HG03103 (cell line): ENCODE measurements at regions not wholly inside any gene's neighbourhood (a gene's known extent, or its start where the extent isn't known, plus 50 kb on each side); places are given as distances from the start of the nearest gene placed in this dataset.
"Not testable (repeated sequence)": the region's sequence is repeated elsewhere in the genome, so short reads cannot be mapped to it uniquely, and the experiment has no call there.

ENCODE experiments used
- ATAC-seq: cut with Tn5 transposase; IDR thresholded peaks from one replicate; pipeline ENCODE4 v1.9.1; 2021; ENCODE audit warnings: low read depth; ENCODE audit not compliant: unreplicated experiment

- no peak for ATAC-seq
Measured at GRCh38 chr5:153187503-153187902, 303.0 kb upstream of the GRIA1 start.

- no peak for ATAC-seq
Measured at GRCh38 chr5:153206361-153206760, 284.1 kb upstream of the GRIA1 start.

GRCh38 chr5:153209016-153209415, 281.5 kb upstream of the GRIA1 start:
- no peak for ATAC-seq

- no peak for ATAC-seq
Measured at GRCh38 chr5:153209687-153210086, 280.8 kb upstream of the GRIA1 start.

GRCh38 chr5:153211076-153211475, 279.4 kb upstream of the GRIA1 start:
- ATAC-seq: no peak

DNA sequence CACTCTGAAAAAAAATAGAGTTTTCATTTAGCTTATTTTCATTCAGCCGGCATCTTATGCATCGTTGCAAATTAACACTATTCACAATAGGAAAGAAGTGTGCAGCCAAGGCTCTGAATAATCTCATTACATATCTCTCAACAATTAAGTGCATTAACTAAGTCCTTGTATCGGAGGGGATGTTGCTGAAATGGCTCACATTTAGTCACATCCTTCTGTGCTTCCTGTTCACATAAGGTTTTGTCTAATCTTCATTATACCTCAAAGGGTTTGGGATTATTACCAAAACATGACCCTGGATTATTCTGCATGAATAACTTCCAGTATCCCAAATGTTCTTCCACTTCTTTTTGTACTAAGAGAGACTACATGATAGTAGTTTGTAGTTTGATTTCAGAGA, 278.0 kb upstream of the GRIA1 start:
- ATAC-seq: no peak

DNA sequence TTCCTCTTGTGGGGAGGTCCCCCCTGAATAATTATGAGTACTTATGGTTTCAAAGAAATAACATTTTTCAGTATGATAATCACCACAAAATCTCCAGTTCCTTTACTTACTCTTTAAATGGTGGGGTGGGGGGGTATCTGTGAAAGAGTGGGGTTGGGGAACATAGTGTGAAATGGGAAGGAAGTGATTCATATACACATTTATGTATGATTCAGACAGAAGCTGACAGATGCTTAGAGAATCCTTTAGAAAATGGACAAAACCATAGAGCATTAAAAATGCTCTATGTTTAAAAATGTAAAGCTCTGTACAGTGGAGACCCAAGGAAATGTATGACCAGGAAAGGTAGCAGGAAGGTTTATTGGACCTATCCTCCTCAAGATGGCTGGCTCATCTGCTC, 267.5 kb upstream of the GRIA1 start:
- no peak for ATAC-seq

DNA sequence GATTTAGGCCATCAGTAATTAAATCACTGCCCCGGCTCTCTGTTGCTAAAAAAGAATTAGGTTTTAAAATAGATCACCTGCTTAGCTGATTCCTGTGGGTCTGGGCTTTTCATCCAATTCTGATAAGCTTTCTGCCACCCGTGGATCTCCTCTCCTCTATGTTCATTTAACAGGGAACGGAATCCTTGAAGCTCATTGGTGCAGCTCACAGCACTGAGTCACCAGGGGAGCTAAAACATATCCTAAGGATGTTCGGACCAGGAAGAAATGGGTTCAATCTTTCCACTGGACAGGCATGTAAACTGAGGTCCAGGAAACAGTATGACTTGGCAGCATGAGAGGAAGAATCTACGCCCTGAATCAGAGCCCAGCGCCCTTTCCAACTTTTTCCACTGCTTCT, 267.1 kb upstream of the GRIA1 start:
- ATAC-seq: no peak

DNA sequence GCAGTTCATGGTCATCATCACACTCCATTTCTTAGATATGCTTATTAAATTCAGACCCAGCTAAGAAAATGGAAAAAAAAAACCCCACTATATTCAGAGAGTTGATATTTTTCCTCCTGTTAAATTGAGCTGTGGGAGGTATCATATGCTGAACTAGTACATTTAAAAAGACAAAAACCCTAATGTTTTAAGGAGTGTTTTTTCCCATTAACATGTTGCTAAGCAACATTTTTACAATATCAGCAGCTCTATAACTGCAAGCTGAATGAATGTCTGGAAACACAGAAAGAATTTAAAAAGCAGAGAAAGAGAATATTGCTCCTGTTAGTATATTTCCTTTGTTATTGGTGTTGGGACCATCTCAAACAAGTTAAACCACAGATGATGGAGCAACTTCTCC, 265.8 kb upstream of the GRIA1 start:
- no peak for ATAC-seq

DNA sequence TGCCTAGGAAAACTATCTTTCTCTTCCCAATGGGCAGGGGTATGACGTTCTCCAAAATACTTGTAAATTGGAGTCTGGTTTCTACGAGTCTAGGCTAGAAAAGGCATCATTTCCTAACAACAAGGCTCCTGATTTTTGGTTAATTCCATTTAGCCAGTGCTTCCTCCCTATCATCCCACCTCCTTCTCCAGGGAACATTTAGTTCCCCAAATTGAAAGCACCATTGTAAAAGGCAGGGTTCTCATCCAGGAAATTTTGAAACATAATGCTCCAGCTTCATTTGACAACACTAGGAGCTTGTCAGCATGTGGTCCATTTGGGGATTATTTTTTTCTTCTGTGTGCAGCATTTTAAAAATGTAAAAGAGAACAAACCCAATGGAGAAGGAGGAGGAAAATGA, 256.5 kb upstream of the GRIA1 start:
- no peak for ATAC-seq

DNA sequence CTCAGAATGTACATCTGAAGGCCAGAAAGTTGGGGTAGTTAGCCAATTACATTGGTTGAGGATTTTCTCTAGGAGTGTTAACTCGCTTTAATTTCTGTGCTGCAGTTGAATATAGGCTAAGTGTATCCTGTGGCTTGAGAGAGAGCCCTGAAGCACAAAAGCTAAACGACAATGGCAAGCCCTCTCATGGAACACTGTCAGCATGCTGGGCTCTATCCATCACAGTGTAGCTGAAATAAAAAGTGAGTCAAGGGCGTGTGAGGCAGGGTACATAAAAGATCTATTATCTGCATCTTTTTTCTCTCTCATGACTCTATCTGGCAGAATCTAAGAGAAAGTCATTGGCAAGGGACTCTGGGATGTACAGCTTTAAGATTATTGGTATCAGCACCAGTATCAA, 254.2 kb upstream of the GRIA1 start:
- ATAC-seq: no peak

DNA sequence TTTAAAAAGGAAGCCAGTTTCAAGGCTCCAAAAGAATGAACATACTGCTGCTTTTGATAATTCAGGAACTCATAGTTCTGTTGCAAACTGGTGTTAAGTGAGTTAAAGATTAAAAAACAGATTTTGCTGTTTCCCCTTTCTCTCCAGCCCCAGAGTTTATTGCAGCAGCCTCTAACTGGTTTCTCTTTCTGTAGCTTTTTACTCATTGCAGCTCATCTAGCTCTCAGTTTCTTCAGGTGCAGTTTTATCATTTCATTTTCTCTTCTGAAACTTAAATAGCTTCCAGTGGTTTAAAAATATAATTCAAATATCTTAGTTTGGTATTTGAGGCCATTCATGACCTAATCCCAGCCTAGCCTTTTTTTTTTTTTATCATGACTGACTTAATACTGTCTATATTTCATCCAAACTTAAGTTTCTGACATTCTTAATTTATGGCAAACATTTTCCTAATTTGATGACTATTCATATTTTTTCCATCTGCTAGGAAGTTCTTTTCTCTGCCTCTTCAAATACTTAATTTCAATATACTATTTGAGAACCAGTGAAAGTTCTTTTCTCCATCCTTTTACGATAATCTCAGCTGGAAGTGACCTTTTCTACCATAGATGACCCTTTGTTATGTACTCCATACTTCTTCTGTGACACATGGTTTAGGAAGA, 252.7 kb upstream of the GRIA1 start:
- peak; percentile 58 for ATAC-seq

DNA sequence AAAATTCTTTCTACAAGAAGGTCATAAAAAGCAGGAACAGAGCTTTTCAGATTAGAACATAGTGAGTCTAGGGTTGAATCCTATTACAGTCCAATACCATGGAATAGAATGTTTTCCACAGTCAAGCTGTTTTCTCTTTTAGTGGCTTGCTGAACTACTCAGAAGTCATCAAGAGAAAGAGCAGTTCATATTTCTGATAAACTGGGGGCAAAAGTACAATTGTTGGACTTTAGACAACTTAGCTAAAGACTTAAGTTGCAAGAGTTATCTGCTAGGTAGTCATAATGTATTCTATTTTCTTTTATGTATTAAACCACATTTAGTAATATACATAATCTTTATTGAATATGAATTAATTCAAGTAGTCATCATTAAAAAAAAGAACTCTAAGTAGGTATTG, 233.1 kb upstream of the GRIA1 start:
- no peak for ATAC-seq

GRCh38 chr5:153258469-153258868, 232.0 kb upstream of the GRIA1 start:
- ATAC-seq: no peak

- ATAC-seq: no peak
Measured at GRCh38 chr5:153267506-153267905, 223.0 kb upstream of the GRIA1 start.

DNA sequence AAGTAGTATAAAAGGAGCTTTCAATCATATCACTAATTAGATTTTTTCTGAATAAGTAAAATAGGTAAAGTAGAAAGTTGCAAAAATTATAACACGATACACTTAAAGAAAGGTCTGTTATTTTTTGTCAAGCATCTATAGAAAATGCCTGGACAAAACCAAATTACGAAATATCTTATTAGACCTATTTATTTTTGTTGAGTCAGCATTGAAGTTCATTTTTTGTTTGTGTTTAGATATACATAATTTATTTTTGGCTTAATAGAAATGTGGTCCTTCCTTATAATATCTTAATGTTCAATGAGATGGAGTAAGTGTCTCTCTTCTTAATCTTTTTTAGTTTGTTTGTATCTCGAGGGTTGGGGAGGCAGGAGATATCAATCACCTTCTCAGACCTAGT, 214.8 kb upstream of the GRIA1 start:
- no peak for ATAC-seq

GRCh38 chr5:153276151-153276550, 214.3 kb upstream of the GRIA1 start:
- ATAC-seq: no peak

GRCh38 chr5:153296251-153296844, 194.1 kb upstream of the GRIA1 start:
- not testable (repeated sequence) for ATAC-seq

GRCh38 chr5:153299891-153300290, 190.6 kb upstream of the GRIA1 start:
- ATAC-seq: no peak

- no peak for ATAC-seq
Measured at GRCh38 chr5:153308282-153308681, 182.2 kb upstream of the GRIA1 start.

DNA sequence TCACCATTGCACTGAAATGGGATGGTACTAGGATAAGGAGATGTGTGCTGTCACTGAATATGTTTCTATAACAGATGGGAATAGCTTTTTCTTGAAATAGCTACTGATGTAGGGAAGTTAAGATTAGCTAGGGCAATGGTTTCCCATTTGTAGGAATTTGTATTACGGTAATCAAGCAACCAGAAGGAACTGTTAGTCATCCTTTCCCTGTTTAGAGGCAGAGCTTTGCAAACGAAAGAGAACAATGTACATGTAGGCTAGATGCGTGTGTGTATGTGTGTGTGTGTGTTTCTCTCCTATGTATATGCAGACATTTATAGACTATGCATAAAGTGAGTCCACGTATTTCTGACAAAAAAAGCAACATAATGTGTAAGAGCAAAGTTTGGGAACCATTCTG, 171.9 kb upstream of the GRIA1 start:
- no peak for ATAC-seq

DNA sequence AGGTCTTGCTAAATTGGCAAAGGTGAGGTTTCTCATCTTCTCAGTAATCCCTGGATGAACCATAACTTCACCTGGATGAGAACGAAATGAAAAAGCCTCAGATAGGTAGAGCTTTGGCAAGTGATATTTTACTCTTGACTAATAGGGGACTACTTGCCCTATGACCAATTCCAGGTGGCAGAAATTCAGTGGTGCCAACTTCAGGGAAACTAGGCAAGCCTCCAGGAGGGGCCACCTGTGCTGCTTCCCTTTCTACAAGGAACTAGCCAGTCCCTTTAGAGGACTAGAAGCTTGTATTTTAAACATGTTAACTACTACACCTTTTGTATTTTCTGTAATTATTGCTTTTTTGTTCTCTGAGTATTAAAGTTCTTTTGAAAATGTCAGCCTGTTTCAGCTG, 169.0 kb upstream of the GRIA1 start:
- no peak for ATAC-seq

DNA sequence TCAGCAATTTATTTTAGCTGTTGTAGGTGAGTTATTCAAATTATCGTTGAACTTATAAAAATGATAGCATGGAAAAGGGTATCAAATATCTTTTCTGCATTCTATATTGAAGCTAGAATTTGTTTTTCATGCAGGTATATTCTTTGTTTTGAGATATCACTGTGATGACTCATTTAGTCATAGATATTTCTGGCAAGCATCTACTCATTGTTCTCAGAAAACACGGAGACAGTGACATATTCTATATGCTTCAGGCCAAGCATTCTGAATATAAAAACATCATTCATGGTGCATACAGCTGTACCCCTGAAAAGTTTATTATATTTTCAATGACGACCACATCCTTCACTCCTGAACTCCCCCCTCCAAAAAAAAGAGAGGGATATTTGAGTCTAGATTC, 150.3 kb upstream of the GRIA1 start:
- no peak for ATAC-seq
